Midbrain (tissue), 1 donor: ENCODE measurements at regions not wholly inside any gene's neighbourhood (a gene's known extent, or its start where the extent isn't known, plus 50 kb on each side); places are given as distances from the start of the nearest gene placed in this dataset.
"Not testable (repeated sequence)": the region's sequence is repeated elsewhere in the genome, so short reads cannot be mapped to it uniquely, and the experiment has no call there.

Experiments used
- DNase-seq: peaks from one replicate; lab custom pipeline; 2025; lab: John Stamatoyannopoulos, UW

- DNase-seq: not testable (repeated sequence)
These were observed 612.0 kb downstream of the TTLL7 start for GRCh38 chr1:83386946-83387345.

- not testable (repeated sequence) for DNase-seq
These were observed 615.8 kb downstream of the TTLL7 start for GRCh38 chr1:83383107-83383506.

DNA sequence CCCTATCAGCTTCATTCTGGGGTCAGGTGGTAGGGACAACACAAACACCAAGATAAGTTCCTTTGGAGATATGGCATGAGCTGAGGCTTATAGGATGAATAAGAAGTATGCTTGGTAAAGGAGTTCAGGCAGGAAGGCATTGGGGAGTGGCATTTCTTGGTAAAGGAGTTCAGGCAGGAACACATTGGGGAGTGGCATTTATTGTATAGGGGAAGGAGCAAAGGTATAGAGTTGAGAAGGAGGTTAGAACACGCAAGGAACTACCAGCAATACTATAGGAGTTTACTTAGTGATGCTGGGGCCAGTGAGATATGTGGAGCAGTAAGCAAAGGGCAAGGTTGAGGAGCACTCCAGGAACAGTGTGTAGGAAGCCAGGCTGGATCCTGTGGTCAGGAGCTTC lies 625.9 kb downstream of the TTLL7 start:
- not testable (repeated sequence) for DNase-seq

DNA sequence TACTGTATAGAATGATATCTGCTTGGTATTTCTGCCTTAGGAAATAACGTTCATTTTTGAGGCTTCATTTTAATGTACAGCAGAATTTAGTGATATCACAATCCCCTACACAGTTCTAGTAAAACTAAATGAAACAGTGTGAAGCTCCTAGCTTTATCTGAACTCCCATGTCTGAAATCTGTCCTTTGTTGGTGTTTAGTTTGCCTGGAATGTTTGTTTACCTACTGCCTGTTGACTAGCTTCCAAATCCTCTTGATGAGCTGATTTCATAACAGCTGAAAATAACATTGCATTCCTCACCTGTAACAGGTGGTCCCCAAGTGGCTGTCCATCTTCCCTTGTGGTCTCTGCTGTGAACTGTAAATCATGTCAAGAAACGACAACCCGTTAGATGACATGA lies 629.1 kb downstream of the TTLL7 start:
- DNase-seq: not testable (repeated sequence)

DNA sequence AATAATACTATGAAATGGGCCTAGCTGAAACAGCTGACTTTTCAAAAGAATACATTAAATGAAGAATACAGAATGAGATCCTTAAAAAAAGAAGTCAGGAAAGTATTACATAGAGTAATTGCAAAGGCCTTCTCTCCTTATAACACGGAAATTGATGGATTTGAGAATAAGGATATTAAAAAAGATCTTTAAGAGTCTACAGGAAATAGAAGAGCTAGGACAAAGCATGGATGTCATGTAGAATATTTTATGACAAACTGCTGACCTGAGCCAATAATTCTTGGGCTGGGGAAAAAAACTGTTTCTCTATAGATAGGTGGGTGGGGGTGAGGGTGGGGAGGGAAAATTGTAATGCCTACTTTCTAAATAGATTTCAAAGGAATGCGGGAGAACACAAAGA lies 633.6 kb downstream of the TTLL7 start:
- not testable (repeated sequence) for DNase-seq

DNA sequence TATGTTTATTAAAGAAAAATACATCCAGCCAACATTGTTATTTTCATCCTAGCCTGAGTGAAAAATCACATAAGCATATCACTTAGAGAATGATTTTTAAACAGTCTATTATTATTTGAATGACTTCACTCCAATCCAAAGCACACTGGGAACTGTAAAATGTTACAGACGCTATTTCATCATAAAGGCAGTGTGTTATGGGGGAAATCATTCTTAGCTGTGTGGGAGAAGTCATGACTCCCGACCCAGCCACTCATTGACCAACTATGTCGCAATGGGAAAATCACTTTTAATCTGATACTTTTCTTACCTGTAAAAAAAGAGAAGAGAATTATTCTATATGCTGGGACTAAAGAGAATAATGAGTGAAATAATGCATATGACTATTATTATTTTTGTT lies 653.6 kb downstream of the TTLL7 start:
- DNase-seq: not testable (repeated sequence)

- DNase-seq: not testable (repeated sequence)
These were observed 655.2 kb downstream of the TTLL7 start for GRCh38 chr1:83343767-83344166.

DNA sequence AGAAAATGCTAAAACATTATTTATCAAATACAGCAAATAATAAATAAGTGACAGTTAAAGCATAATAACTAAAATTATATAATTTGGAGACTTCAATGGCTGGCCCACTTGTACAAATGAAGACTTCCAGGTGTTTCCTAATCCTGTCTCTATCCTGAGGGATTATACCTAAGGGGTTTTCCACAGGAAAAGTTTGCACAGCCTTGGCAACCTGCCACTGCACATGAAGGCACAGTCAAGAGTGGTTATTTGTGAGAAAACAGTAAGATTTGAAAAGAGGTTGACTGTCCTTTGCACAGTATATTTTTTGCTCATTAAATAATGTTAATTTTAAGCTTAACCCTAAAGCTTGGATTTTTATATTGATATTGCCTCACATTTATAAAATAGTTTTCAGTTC lies 655.9 kb downstream of the TTLL7 start:
- DNase-seq: not testable (repeated sequence)

- not testable (repeated sequence) for DNase-seq
These were observed 666.6 kb downstream of the TTLL7 start for GRCh38 chr1:83332308-83332707.

GRCh38 chr1:83318366-83318765 lies 680.6 kb downstream of the TTLL7 start:
- DNase-seq: no peak

- not testable (repeated sequence) for DNase-seq
These were observed 683.5 kb downstream of the TTLL7 start for GRCh38 chr1:83315446-83315845.

- not testable (repeated sequence) for DNase-seq
These were observed 688.8 kb downstream of the TTLL7 start for GRCh38 chr1:83310161-83310560.

- DNase-seq: peak; percentile 23
These were observed 689.9 kb downstream of the TTLL7 start for GRCh38 chr1:83309035-83309434.

DNA sequence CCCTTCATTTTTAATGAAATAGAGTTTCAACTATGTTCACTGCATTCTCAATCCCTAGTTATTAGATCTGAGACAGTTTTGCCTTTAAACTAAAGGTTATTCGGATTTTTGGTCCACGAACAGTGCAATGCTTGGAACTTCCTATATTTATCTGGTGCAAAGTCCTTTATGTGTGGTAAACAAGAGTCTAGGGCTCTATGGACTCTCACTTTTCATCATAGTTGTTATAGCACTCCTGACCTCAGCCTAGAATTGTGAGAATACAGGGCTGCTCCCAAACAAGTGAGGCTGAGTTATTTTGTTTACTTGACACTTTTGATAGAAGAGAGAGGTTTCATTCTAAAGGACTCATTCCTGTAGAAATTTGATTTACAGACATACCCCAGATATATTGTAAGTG lies 692.1 kb downstream of the TTLL7 start:
- DNase-seq: not testable (repeated sequence)

GRCh38 chr1:83295594-83295993 lies 703.3 kb downstream of the TTLL7 start:
- not testable (repeated sequence) for DNase-seq

- not testable (repeated sequence) for DNase-seq
These were observed 711.5 kb downstream of the TTLL7 start for GRCh38 chr1:83287391-83287790.

GRCh38 chr1:83274656-83275055 lies 724.3 kb downstream of the TTLL7 start:
- DNase-seq: not testable (repeated sequence)

DNA sequence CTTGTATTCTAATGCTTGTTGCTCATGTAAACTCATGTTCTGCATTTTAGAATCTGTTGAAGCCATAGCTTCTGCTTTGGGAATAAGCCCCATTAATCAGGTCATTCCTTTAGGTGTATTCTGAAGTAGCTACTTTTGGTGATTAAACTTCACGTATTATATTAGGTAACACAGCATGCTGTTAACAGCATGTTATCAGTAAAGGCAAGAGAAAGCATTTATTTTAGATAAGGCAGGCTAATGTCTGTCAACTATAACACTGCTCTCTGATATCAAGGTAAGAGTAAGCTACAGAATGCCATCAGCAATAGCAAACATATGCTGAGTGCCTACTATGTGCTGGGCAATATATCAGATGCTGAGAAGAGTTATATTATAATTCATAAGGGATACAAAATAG lies 726.4 kb downstream of the TTLL7 start:
- DNase-seq: not testable (repeated sequence)

- not testable (repeated sequence) for DNase-seq
These were observed 727.1 kb downstream of the TTLL7 start for GRCh38 chr1:83271834-83272233.

- not testable (repeated sequence) for DNase-seq
These were observed 728.1 kb downstream of the TTLL7 start for GRCh38 chr1:83270801-83271200.

DNA sequence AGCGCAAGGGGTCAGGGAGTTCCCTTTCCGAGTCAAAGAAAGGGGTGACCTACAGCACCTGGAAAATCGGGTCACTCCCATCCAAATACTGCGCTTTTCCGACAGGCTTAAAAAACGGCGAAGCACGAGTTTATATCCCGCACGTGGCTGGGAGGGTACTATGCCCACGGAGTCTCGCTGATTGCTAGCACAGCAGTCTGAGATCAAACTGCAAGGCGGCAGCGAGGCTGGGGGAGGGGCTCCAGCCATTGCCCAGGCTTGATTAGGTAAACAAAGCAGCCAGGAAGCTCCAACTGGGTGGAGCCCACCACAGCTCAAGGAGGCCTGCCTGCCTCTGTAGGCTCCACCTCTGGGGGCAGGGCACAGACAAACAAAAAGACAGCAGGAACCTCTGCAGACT lies 735.1 kb downstream of the TTLL7 start:
- not testable (repeated sequence) for DNase-seq

DNA sequence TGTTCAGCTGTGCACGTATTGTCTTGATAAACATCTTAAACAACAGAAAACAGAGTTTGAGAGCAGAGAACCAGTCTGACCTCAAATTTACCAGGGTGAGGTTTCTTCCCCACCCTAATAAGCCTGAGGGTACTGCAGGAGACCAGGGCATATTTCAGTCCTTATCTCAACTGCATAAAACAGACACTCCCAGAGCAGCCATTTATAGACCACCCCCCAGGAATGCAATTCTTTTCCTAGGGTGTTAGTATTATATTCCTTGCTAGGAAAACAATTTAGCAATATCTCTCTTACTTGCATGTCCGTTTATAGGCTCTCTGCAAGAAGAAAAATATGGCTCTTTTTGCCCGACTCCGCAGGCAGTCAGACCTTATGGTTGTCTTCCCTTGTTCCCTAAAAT lies 747.2 kb downstream of the TTLL7 start:
- DNase-seq: not testable (repeated sequence)

DNA sequence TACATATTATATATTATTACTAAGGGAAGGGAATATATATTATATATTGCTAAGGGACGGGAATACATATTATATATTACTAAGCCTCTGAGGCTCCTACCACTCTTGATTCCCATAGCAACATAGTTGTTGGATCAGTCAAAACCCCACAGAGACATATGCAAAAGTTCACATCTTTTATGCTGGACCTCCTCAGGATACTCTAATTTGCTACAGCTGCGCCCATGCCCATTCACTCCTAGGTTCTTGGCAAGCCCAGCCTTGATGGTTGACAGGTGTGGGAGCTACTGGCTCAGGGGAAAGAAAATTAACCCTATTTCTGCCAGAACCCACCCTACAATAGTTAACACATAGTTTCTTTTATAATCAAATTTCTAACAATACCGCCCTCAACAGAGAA lies 752.2 kb downstream of the TTLL7 start:
- not testable (repeated sequence) for DNase-seq

GRCh38 chr1:83244832-83245231 lies 754.1 kb downstream of the TTLL7 start:
- not testable (repeated sequence) for DNase-seq

- DNase-seq: not testable (repeated sequence)
These were observed 759.4 kb downstream of the TTLL7 start for GRCh38 chr1:83239568-83239967.
